ENCODE measurements at regions not wholly inside any gene's neighbourhood (a gene's known extent, or its start where the extent isn't known, plus 50 kb on each side); places are given as distances from the start of the nearest gene placed in this dataset.

- TF ChIP-seq CTCF (IDR thresholded peaks at IDR 0.05) = no peak
- TF ChIP-seq POLR2A (IDR thresholded peaks at IDR 0.05) = no peak
Measured at GRCh38 chr2:236738896-236739295, 169.3 kb downstream of the ACKR3 start.

Data from body of pancreas (tissue), 4 donors.